OCI-LY1 (cell line): ENCODE measurements at regions not wholly inside any gene's neighbourhood (a gene's known extent, or its start where the extent isn't known, plus 50 kb on each side); places are given as distances from the start of the nearest gene placed in this dataset.
"Not testable (repeated sequence)": the region's sequence is repeated elsewhere in the genome, so short reads cannot be mapped to it uniquely, and the experiment has no call there.

Experiments
- H2AFZ ChIP-seq: fragments of 200-600 bp; sonication (generic), shearing (Covaris generic); 2 replicates; pipeline ENCODE4 v1.6.0; 2014; ENCODE audit warnings: antibody characterized with exemption, mild to moderate bottlenecking, low read length
- H3F3A ChIP-seq: fragments of 200-600 bp; sonication (generic), shearing (Covaris generic); 2 replicates; pipeline ENCODE4 v1.6.0; 2014; ENCODE audit warnings: mild to moderate bottlenecking, antibody characterized with exemption, low read length, moderate library complexity; ENCODE audit not compliant: insufficient read depth
- H3K27ac ChIP-seq: fragments of 200-600 bp; sonication (generic); 2 replicates; pipeline ENCODE4 v1.5.1; 2014; ENCODE audit warnings: low read length, mixed run types, mild to moderate bottlenecking, low read depth; ENCODE audit not compliant: poor library complexity, severe bottlenecking
- H3K27me3 ChIP-seq: fragments of 200-600 bp; sonication (generic); 2 replicates; pipeline ENCODE4 v1.6.0; 2014; ENCODE audit warnings: antibody characterized with exemption, mild to moderate bottlenecking, low read length, moderate library complexity; ENCODE audit not compliant: insufficient read depth
- H3K36me3 ChIP-seq: fragments of 200-600 bp; sonication (generic); 2 replicates; pipeline ENCODE4 v1.6.1; 2014; ENCODE audit warnings: mild to moderate bottlenecking, antibody characterized with exemption, low read length, moderate library complexity, mixed read lengths; ENCODE audit not compliant: insufficient read depth
- H3K4me1 ChIP-seq: fragments of 200-600 bp; sonication (generic); 2 replicates; pipeline ENCODE4 v1.5.1; 2014; ENCODE audit warnings: mild to moderate bottlenecking, low read length, moderate library complexity; ENCODE audit not compliant: insufficient read depth, severe bottlenecking
- H3K4me2 ChIP-seq: fragments of 200-600 bp; sonication (generic), shearing (Covaris generic); 2 replicates; pipeline ENCODE4 v1.6.1; 2014; ENCODE audit warnings: low read length
- H3K4me3 ChIP-seq: fragments of 200-600 bp; sonication (generic); 2 replicates; pipeline ENCODE4 v1.5.1; 2014; ENCODE audit warnings: low read length, low read depth, mild to moderate bottlenecking, mixed read lengths; ENCODE audit not compliant: poor library complexity, severe bottlenecking
- H3K79me2 ChIP-seq: fragments of 200-600 bp; shearing (Covaris generic); 2 replicates; pipeline ENCODE4 v1.6.1; 2016; ENCODE audit warnings: mixed run types, low read length, mixed read lengths; ENCODE audit not compliant: insufficient read depth
- H3K9ac ChIP-seq: fragments of 200-600 bp; sonication (generic), shearing (Covaris generic); 2 replicates; pipeline ENCODE4 v1.6.1; 2014; ENCODE audit warnings: mild to moderate bottlenecking, low read length, mixed read lengths
- H3K9me2 ChIP-seq: fragments of 200-600 bp; sonication (generic), shearing (Covaris generic); 2 replicates; pipeline ENCODE4 v1.6.1; 2014; ENCODE audit warnings: low read depth, mild to moderate bottlenecking, low read length, mixed read lengths
- H3K9me3 ChIP-seq: fragments of 200-600 bp; shearing (Covaris generic); 2 replicates; pipeline ENCODE4 v1.6.1; 2014; ENCODE audit warnings: low read length, mixed read lengths
- H4K20me1 ChIP-seq: fragments of 200-600 bp; sonication (generic), shearing (Covaris generic); 2 replicates; pipeline ENCODE4 v1.6.0; 2016; ENCODE audit warnings: mild to moderate bottlenecking, low read length; ENCODE audit not compliant: insufficient read depth
- CTCF ChIP-seq: fragments of 200-600 bp; sonication (generic), shearing (Covaris generic); IDR thresholded peaks from 2 replicates; pipeline ENCODE4 v1.5.1; 2017; ENCODE audit warnings: mild to moderate bottlenecking, antibody characterized with exemption, low read length, moderate library complexity, mixed read lengths
- EZH2 ChIP-seq: fragments of 200-600 bp; sonication (generic), shearing (Covaris generic); IDR thresholded peaks from 2 replicates; pipeline ENCODE4 v1.8.0; 2017; ENCODE audit warnings: borderline replicate concordance, mixed run types, mild to moderate bottlenecking, antibody characterized with exemption, low read length, moderate library complexity, mixed read lengths

- Histone ChIP-seq H3K79me2 (no peaks in the 10 kb centered on the region), H3K27me3 (no peaks in the 10 kb centered on the region), H3K9ac (no peak overlapping the region), H2AFZ (no peak overlapping the region), H3K4me3 (no peak overlapping the region), H3K9me2 (no peaks in the 10 kb centered on the region), H3K4me1 (peaks cover 8% of the 10 kb centered on the region), H3F3A (no peaks in the 10 kb centered on the region), H3K9me3 (no peaks in the 10 kb centered on the region), H3K27ac (no peak overlapping the region), H3K36me3 (no peaks in the 10 kb centered on the region; the same call in 1 of the 2 replicates), H4K20me1 (no peaks in the 10 kb centered on the region), H3K4me2 (no peak overlapping the region)
- TF ChIP-seq EZH2 (no peak), CTCF (no peak)
Measured at GRCh38 chr7:66429498-66430163, 199.1 kb upstream of the KCTD7 start.

GRCh38 chr7:66430164-66430545, 198.5 kb upstream of the KCTD7 start:
- Histone ChIP-seq H4K20me1 (no peaks in the 10 kb centered on the region), H3K9ac (no peak overlapping the region), H3K9me3 (no peaks in the 10 kb centered on the region), H3K4me2 (no peak overlapping the region), H3K4me3 (no peak overlapping the region), H3K79me2 (no peaks in the 10 kb centered on the region), H3K36me3 (no peaks in the 10 kb centered on the region; the same call in 1 of the 2 replicates), H3K27ac (no peak overlapping the region), H2AFZ (no peak overlapping the region), H3F3A (no peaks in the 10 kb centered on the region), H3K9me2 (no peaks in the 10 kb centered on the region), H3K27me3 (no peaks in the 10 kb centered on the region), H3K4me1 (peaks cover 8% of the 10 kb centered on the region)
- TF ChIP-seq EZH2 (no peak), CTCF (no peak)

GRCh38 chr7:66438703-66439405, 189.8 kb upstream of the KCTD7 start:
- H3K79me2 ChIP-seq, H3K9me2 ChIP-seq, H3K36me3 ChIP-seq, H3K4me2 ChIP-seq, H4K20me1 ChIP-seq, H3K27me3 ChIP-seq, H3F3A ChIP-seq, H3K27ac ChIP-seq, H3K4me1 ChIP-seq, H3K9me3 ChIP-seq, H2AFZ ChIP-seq, H3K9ac ChIP-seq, H3K4me3 ChIP-seq: not testable (repeated sequence)

GRCh38 chr7:66442385-66442784, 186.3 kb upstream of the KCTD7 start:
- H3K9me3 ChIP-seq: no peaks in the 10 kb centered on the region
- TF ChIP-seq CTCF (no peak), EZH2 (no peak)
- H3K9me2 ChIP-seq: no peaks in the 10 kb centered on the region
- H2AFZ ChIP-seq: no peak overlapping the region
- no peaks in the 10 kb centered on the region for H3K27me3 ChIP-seq
- H3K4me1 ChIP-seq: no peaks in the 10 kb centered on the region
- no peak overlapping the region for H3K9ac ChIP-seq
- H4K20me1 ChIP-seq: no peaks in the 10 kb centered on the region
- no peak overlapping the region for H3K4me2 ChIP-seq
- H3K27ac ChIP-seq: no peak overlapping the region
- no peaks in the 10 kb centered on the region for H3K79me2 ChIP-seq
- H3F3A ChIP-seq: no peaks in the 10 kb centered on the region
- H3K4me3 ChIP-seq: no peak overlapping the region
- no peaks in the 10 kb centered on the region for H3K36me3 ChIP-seq
